Tibial nerve (tissue), 4 donors: ENCODE measurements at regions not wholly inside any gene's neighbourhood (a gene's known extent, or its start where the extent isn't known, plus 50 kb on each side); places are given as distances from the start of the nearest gene placed in this dataset.

Experiments used
- DNase-seq, 2 donors: peaks; one replicate each; pipeline ENCODE4 v3.0.0-alpha.2; 2019; ENCODE audit warnings: low spot score in 2 of 2
- H3K27ac ChIP-seq, 4 donors: fragments of 200-600 bp; sonication (generic) in 3 of 4; one replicate each; pipeline ENCODE4 v1.5.1; 2017 to 2019; ENCODE audit warnings: mild to moderate bottlenecking in 1 of 4
- H3K27me3 ChIP-seq, 2 donors: fragments of 200-600 bp; sonication (generic) in 1 of 2; one replicate each; pipeline versions ENCODE4 v1.5.1 to v1.6.0; 2017 to 2019
- H3K36me3 ChIP-seq, 3 donors: fragments of 200-600 bp; sonication (generic); one replicate each; pipeline ENCODE4 v1.5.1; 2018 to 2019
- H3K4me1 ChIP-seq, 4 donors: fragments of 200-600 bp; sonication (generic) in 3 of 4; one replicate each; pipeline ENCODE4 v1.5.1; 2017 to 2019
- H3K4me3 ChIP-seq, 4 donors: fragments of 200-600 bp; sonication (generic) in 3 of 4; one replicate each; pipeline ENCODE4 v1.5.1; 2017 to 2019; ENCODE audit warnings: mild to moderate bottlenecking in 1 of 4, moderate library complexity in 1 of 4
- H3K9me3 ChIP-seq, 4 donors: fragments of 200-600 bp; sonication (generic) in 3 of 4; one replicate each; pipeline ENCODE4 v1.5.1; 2017 to 2019
- EP300 ChIP-seq, 2 donors: sonication (generic); formaldehyde crosslinking; IDR thresholded peaks; one replicate each; pipeline ENCODE4 v1.6.1; 2017; ENCODE audit warnings: antibody characterized with exemption in 2 of 2, mild to moderate bottlenecking in 1 of 2
- POLR2A ChIP-seq, 2 donors: fragments of 450-650 bp; IDR thresholded peaks; one replicate each; pipeline ENCODE4 v1.6.1; 2017; ENCODE audit warnings: antibody characterized with exemption in 2 of 2, mild to moderate bottlenecking in 2 of 2, moderate library complexity in 2 of 2
- WGBS, 2 donors: methylation state at CpG; one replicate each; pipeline ENCODE4 v1.1.5; 2018; 5-methylcytosine and 5-hydroxymethylcytosine counted together
- TF ChIP-seq, protein P1 (sequence below), 5 experiments: fragments of 200-600 bp in 3 of 5; fragments of 450-650 bp in 2 of 5; sonication (generic) in 3 of 5; IDR thresholded peaks; one replicate each; pipeline ENCODE4 v1.5.1; 2016 to 2019; ENCODE audit warnings: antibody characterized with exemption in 5 of 5, mild to moderate bottlenecking in 3 of 5, moderate library complexity in 2 of 5

DNA sequence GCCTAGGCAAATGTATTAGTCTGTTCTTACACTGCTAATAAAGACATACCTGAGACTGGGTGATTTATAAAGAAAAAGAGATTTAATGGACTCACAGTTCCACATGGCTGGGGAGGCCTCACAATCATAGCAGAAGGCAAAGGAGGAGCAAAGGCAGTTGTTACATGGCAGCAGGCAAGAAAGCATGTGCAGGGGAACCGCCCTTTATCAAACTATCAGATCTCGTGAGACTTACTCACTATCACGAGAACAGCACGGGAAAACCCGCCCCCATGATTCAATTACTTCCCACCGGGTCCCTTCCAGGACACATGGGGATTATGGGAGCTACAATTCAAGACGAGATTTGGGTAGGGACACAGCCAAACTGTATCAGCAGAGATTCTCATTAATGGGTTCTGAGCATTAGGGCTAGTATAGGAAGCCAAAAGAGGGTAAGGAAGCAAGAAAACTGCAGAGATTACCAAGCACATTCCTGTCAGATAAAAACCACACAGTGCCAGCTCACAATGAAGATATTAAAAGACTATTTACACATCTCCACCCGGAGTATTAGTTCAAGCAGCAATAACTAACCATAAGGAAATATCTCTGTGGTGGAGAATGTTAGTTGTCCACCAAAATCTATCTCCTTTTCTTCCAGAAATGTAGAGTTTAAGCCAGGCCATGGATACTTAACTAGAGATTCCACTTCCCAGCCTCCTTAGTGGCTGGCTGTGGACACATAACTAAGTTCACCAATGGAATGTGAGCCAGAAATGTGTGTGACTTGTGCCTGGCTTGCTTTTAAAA is 61.2 kb upstream of the HOPX start:
- TF ChIP-seq EP300 (IDR thresholded peaks at IDR 0.05) = no peak
- TF ChIP-seq, protein P1, sequence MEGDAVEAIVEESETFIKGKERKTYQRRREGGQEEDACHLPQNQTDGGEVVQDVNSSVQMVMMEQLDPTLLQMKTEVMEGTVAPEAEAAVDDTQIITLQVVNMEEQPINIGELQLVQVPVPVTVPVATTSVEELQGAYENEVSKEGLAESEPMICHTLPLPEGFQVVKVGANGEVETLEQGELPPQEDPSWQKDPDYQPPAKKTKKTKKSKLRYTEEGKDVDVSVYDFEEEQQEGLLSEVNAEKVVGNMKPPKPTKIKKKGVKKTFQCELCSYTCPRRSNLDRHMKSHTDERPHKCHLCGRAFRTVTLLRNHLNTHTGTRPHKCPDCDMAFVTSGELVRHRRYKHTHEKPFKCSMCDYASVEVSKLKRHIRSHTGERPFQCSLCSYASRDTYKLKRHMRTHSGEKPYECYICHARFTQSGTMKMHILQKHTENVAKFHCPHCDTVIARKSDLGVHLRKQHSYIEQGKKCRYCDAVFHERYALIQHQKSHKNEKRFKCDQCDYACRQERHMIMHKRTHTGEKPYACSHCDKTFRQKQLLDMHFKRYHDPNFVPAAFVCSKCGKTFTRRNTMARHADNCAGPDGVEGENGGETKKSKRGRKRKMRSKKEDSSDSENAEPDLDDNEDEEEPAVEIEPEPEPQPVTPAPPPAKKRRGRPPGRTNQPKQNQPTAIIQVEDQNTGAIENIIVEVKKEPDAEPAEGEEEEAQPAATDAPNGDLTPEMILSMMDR (IDR thresholded peaks at IDR 0.05) = no peak
- TF ChIP-seq POLR2A (IDR thresholded peaks at IDR 0.05) = no peak
- no peaks in the 10 kb centered on the region for H3K4me1 ChIP-seq
- peaks cover 0 to 5% (median 0%) of the 10 kb centered on the region in 4 donors for H3K9me3 ChIP-seq
- H3K36me3 ChIP-seq = no peaks in the 10 kb centered on the region
- no peak overlapping the region for H3K4me3 ChIP-seq
- H3K27me3 ChIP-seq = no peaks in the 10 kb centered on the region
- no peak overlapping the region for H3K27ac ChIP-seq
- DNase-seq = no peak
- 74 to 84% methylated on average over 8 of the region's 8 CpGs for WGBS, 2 donors

DNA sequence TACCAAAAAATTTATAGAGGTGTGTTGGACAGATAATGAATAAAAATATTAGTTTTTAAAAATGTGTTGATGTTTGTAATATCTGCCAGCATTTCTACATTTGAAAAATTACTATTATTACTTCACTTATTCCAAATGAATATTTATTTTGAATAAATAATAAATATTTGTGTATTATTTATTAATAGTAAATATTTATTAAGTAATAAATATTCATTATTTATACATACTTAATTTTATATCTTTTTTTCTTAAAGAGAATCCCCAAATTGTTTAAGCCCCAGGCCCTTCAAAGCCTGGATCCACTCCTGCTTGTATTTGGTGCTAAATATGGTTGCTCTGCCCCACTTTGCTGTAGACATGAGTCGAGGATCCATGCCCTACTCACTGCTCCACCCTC is 60.5 kb upstream of the HOPX start:
- no peak for DNase-seq
- no peaks in the 10 kb centered on the region for H3K36me3 ChIP-seq
- TF ChIP-seq, protein P1 (IDR thresholded peaks at IDR 0.05) = no peak
- 76 to 80% methylated on average over 1 of the region's 1 CpG for WGBS, 2 donors
- no peak overlapping the region for H3K27ac ChIP-seq
- peaks cover 0 to 5% (median 0%) of the 10 kb centered on the region in 4 donors for H3K9me3 ChIP-seq
- H3K27me3 ChIP-seq = no peaks in the 10 kb centered on the region
- H3K4me1 ChIP-seq = no peaks in the 10 kb centered on the region
- H3K4me3 ChIP-seq = no peak overlapping the region

DNA sequence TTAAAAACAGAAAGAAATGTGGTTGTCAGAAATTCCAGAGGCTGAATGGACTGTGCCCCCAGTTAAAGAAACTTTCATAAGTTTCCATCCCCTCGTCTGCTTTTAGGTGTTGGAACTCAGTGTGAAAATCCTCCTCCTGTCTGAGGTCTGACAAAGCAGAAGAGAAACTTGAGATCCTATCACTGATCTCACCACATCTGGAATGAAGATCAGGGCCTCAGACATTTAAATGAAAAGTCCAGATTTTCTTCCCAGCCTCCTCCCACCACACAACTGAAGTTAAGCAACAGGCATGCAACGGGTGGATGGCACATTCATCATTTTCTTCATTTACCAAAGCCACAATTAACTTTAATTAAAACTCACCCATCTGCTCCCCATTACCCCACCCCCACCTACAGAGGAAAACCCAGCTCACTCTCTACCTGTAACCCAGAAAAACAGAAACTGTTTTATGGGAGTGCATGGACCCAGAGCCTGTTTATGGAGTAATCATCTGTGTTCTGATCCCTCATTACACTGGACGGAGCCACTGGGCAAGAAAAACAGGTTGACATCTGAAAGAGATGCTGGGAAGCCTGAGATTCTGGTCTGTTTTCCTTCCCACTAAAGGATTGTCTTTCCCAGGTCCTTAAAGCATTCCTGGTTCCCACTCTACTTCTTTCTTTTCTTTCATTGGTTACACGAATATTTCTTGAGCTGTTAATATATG is 58.1 kb upstream of the HOPX start:
- Histone ChIP-seq H3K9me3 (peaks cover 0 to 5% (median 0%) of the 10 kb centered on the region in 4 donors), H3K4me3 (no peak overlapping the region), H3K27me3 (no peaks in the 10 kb centered on the region), H3K36me3 (no peaks in the 10 kb centered on the region), H3K27ac (no peak overlapping the region), H3K4me1 (no peaks in the 10 kb centered on the region)
- no peak for DNase-seq
- 46 to 58% methylated on average over 4 of the region's 4 CpGs for WGBS, 2 donors
- TF ChIP-seq EP300 (IDR thresholded peaks at IDR 0.05) (no peak), POLR2A (IDR thresholded peaks at IDR 0.05) (no peak)
- TF ChIP-seq, protein P1 (IDR thresholded peaks at IDR 0.05) = no peak

DNA sequence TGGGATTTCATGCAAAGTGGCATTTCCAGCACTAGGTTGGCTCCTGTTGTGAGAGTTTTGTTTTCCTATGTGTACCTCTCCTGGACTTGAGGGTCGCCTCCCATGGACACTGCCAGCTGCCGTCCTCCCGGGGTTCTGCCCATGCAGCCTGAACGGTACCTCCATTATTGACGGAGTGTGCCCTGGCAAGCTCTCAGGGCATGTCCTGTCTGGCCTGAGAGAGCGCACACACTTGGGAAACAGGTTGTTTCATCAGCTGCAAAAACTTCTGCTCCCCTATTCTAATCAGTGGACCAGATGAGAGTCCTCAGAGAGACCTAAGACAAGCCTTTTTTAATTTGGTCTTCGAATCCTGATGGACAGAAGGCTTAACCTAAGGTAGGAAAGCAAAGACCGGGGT is 56.6 kb upstream of the HOPX start:
- Histone ChIP-seq H3K27ac (no peak overlapping the region), H3K9me3 (no peaks in the 10 kb centered on the region), H3K4me3 (no peak overlapping the region), H3K27me3 (no peaks in the 10 kb centered on the region), H3K36me3 (no peaks in the 10 kb centered on the region), H3K4me1 (no peaks in the 10 kb centered on the region)
- DNase-seq = no peak
- WGBS, 2 donors = 87 to 91% methylated on average over 8 of the region's 8 CpGs
- TF ChIP-seq EP300 (IDR thresholded peaks at IDR 0.05) = no peak
- TF ChIP-seq, protein P1 (IDR thresholded peaks at IDR 0.05) = no peak
- no peak for TF ChIP-seq POLR2A (IDR thresholded peaks at IDR 0.05)

DNA sequence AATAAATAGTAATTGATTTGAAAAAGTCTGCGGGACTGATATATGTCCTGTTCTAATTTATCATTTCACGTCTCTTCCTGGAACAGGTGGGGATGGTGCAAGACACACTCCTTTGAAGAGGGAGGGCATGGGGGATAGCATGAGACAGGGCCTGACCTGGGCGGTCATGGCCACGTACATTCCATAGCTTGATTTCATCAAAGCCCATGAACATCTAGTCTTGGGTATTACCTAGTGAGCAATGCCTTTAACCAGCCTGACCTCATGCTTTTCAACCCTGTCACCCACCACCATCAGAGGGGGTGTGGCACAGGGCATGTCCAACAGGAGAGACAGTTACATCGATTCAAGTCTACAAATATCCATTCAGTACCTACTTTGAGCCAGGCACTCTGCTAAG is 52.3 kb upstream of the HOPX start:
- Histone ChIP-seq H3K27ac (no peak overlapping the region), H3K4me3 (no peak overlapping the region), H3K9me3 (no peaks in the 10 kb centered on the region), H3K4me1 (no peaks in the 10 kb centered on the region), H3K36me3 (no peaks in the 10 kb centered on the region), H3K27me3 (no peaks in the 10 kb centered on the region)
- no peak for DNase-seq
- 86 to 97% methylated on average over 5 of the region's 5 CpGs for WGBS, 2 donors
- TF ChIP-seq POLR2A (IDR thresholded peaks at IDR 0.05) = no peak
- no peak for TF ChIP-seq EP300 (IDR thresholded peaks at IDR 0.05)
- TF ChIP-seq, protein P1 (IDR thresholded peaks at IDR 0.05) = no peak
